Left lobe of liver (tissue), 2 donors: ENCODE measurements at regions not wholly inside any gene's neighbourhood (a gene's known extent, or its start where the extent isn't known, plus 50 kb on each side); places are given as distances from the start of the nearest gene placed in this dataset.
"Not testable (repeated sequence)": the region's sequence is repeated elsewhere in the genome, so short reads cannot be mapped to it uniquely, and the experiment has no call there.

Experiments used
- ATAC-seq: fragments of 200-7000 bp; cut with Tn5 transposase; one replicate; pipeline ENCODE4 v1.9.1; 2020; ENCODE audit warnings: mild to moderate bottlenecking, moderate library complexity
- DNase-seq: peaks from one replicate; pipeline ENCODE4 v3.0.0-alpha.2; 2020; ENCODE audit warnings: low spot score
- donor health status: DM: no; HTN: no; CAD: no; lungs with moderate emphysema.
- donor health status: DM: no; HTN: yes; CAD: no.

DNA sequence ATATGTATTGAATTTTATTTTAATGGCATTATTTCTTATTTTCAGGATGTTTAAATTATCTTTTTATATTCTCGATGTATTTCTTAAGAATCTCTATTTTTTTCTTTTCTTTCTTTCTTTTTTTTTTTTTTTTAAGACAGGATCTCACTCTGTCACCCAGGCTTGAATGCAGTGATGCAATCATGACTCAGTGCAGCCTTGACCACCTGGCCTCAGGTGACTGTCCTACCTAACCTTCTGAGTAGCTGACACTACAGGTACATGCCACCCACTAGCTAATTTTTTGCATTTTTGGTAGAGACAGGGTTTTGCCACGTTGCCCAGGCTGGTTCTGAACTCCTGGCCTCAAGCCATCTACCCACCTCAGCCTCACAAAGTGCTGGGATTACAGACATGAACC, 143.8 kb upstream of the LAMA2 start:
- ATAC-seq (no peak), DNase-seq (no peak)

DNA sequence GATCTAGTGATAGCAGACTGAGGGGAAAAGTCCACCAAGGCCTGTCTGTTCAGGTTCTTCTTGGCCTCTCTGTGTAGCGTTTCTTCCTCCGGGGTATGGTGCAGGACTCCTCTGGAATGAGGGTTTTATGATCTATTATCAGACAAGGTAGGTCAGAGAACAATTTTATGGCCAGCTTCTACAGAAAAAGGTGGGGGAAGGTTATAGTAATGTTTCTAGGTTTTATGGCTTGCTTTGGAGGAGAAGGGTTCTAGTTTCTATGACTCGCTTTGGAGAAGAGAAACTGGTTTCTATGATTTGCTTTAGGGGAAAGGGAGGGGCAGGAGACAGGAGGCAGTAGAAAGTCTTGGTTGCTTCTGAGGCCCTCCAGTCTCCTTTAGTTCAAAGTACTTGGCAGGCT, 144.8 kb upstream of the LAMA2 start:
- DNase-seq (no peak), ATAC-seq (no peak)

DNA sequence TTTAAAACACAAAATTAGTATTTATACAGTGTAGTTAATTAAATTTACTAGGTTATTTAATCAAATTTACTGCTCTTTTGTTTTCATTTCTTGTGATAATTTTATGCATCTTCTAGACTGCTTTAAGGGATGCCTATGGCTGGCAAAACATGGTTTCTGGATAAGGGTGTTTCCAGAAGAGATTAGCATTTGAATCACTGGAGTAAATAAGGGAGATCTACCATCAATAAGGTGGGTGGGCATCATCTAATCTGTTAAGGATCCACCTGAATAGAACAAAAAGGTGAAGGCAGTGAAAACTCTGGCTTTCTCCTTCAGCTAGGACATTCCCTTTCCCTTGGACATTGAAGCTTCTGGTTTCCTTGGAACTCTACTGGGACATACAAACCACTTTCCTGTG, 146.2 kb upstream of the LAMA2 start:
- ATAC-seq (no peak), DNase-seq (no peak)

DNA sequence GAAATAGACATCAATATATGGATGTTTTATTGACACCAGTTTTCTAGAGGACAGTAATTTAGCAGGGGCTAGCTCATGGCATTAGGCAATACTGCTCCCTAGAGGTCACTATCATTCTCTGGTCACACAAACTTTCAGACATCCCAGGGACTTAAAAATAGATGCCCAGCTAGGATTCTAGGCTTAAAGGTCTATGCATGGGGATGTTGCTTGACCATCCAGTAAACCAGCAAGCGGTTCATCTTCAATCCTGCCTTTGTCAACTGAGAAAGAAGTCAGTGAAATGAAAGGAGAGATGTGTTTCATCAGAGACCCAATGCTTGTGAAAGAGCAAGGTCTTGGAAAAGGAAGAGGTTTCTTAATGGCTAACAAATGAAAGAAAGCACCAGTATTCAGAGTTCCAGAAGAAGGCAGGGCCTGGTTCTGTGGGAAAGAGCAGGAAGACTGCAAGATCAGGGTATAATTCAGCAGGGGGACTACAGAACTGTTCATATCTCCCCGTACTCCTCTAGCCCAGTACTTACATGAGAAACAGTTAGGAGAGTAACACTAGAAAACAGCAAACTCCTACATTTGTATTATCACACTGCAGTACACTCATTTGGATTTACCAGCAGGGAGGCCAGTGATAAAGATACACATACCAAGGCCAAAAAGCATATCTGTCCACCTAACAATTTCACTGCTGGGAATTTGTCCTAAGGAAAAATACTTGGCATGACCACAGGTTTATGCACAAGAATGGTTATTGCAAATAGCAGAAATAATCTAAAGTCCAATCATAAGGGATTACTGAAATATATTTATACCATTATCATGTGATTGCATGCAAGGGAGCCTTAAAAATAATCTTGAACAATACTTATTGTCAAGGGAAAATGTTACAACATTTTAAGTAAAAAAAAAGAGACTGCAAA, 151.4 kb upstream of the LAMA2 start:
- ATAC-seq = peak; percentile 82
- DNase-seq = no peak

DNA sequence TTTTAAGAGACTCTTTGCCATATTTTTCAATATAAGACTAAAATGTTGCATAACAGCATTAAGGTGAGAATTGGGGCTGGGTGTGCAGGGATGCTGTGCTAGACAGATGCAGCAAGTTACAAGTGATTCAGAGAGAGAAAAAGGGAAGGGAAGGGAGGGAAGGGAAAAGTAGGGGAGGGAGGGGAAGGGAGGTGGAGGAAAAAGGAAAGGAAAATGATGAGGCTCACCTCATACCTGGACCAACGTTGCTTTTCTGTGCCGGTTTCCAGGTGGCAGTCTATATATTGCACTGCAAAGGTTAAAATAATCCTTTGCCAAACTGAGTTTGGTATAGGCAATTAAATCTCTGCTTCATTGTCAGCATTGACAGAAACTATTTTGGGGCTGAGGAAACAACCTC, 155.4 kb upstream of the LAMA2 start:
- ATAC-seq (no peak), DNase-seq (no peak)

DNA sequence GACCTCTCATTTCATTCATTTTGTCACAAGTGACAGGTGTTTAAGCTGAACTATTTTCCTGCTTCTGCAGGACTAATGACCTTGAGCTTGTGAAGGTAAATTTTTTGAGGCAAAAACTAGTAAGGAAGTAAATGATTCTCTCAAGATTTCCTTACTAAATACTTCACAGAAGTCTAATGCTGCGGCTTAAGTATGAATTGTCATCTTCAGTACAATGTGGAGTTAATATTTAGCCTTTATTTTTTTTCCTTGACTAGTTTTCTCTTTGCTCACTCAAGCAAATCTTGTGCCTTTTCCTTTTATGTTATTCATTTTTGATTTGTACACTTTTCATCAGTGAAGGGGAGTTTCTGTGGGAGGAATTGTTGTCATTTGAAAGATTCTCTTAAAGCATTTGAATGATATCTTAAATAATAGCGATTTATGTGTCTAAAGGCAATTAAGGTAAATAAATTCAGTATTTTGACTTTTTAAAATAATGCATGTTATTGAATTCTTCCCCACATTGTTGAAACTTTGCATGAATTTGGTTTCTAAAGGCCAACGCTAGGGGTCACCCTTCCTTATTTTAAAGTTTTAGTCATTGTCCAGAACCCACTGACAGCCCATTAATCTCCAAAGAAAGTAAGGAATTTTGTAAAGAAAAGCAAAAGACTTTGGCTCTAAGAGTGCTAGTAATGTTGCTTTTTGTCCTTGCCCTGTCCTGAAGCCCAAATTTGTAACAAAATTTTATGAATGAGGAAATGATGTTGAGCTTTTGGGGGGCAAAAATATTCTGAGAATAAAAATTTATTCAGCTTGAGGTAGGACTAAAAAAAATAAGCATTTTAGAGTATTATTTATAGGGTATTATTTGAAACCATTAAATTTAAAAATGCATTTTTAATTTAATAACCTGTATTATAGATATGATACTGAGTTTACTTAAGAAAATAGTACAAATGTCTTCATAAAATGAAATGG, 157.4 kb upstream of the LAMA2 start:
- peak; percentile 51 for ATAC-seq
- DNase-seq = no peak

DNA sequence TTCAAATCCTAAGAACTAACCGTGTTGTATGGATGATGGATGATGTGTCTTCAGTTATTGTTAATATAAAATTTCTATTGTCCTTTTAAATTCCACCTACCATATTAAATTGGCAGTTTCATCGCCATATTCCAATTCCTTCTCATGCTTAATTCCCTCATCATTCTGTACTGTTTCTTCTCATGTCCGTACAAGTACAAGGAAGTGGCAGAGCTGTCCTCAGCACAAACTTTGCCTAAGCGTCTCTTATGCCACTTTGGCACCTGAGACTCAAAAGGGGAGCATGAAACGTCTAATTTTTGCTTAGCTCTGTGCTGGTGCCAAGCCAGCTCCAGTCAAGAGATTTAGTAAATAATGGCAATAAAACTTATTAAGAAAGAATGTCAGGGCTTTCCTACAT, 158.2 kb upstream of the LAMA2 start:
- ATAC-seq (no peak), DNase-seq (no peak)

DNA sequence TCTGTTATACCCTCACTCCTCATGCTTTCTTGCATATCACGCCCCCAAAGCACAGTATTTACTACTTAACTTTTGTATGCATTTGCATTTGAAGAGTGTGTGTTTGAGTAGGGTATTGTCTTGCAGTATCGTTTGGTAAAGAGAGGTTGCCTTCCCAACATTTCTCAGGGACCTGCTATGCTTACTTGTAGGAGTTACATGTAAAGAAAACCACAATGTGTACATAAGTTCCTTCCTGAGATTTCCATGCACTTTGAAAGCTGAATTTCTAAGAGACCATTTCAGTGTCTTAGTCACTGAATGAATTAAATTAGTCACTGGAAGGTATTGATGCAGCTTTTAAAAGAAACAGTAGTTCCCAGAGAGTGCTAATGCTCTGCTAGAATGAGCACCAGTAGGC, 159.3 kb upstream of the LAMA2 start:
- DNase-seq (no peak), ATAC-seq (no peak)

DNA sequence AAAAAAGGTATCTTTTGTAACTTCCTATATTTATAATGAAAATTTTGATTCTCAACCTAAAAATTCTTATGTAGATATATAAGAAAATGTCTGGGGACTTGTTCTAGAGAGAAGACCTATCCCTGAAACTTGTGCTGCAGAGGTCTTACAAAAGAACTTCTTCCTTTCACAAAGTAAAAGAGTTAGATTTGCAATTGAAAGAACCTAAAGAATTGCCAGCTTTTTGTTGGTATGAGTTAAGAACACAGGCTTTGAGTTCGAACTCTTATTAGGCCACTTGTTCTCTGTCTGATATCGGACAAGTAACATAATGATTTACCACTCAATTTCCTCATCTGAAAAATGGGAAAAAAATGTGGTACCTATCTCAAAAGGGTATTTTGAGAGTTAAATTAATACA, 162.0 kb upstream of the LAMA2 start:
- DNase-seq = no peak

DNA sequence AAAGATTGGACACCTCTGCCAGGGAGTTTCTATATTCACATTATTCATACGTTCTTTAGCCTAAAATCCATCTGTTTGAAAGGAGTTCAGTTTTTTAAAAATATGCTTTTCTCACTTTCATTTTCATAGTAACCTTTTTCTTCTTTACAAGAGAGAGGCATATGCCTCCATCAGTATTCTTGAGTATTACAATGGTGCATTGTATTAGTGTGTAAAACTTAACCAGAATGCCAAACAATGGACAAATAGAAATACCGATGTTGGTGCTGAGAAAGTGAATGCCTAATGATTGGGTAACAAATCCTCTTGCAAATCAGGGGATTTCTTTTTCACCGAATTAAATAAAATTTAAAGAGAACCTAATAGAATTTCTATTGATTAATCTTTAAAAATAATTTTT, 163.2 kb upstream of the LAMA2 start:
- no peak for ATAC-seq
- DNase-seq = no peak

More for the DNA sequence above, 162.0 kb upstream of the LAMA2 start:
- ATAC-seq = no peak

DNA sequence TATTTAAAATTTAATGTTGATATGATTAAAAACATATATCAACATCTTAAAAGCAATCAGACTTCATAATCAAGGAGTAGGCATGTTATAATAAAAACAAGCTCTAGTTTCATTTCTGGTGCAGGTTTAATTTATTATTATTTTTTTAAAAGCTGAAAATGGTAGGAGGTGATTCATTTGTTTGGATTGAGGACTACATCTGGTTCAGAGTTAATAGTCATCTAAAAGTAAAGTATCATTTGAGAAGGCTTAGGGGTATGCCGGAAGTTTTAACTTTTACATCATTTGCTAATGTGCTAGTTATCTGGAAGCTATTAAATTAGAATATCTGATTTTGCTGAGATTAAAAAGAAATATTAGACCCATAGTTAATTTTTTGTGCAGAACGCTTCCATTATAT, 169.5 kb upstream of the LAMA2 start:
- ATAC-seq = no peak

DNA sequence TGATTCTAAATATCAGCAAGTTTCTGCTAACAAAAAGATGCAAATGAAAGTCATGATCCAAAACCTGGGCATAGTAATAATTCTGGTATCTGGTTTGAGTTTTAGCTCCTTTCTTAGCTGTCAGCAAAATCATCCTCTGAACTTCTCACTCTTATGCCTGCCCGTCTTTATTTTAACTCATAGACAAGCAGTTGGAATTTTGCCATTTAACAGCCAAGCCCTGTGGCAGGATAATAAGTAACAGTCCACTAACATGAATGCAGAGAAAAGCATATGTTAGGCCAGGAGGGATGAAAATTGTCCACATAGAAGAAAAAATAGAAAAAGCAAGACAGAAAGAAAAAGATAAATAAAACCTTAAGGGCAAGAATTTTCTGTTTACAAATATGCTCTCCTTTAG, 170.0 kb upstream of the LAMA2 start:
- no peak for ATAC-seq
- DNase-seq = no peak

More for the DNA sequence above, 169.5 kb upstream of the LAMA2 start:
- no peak for DNase-seq

DNA sequence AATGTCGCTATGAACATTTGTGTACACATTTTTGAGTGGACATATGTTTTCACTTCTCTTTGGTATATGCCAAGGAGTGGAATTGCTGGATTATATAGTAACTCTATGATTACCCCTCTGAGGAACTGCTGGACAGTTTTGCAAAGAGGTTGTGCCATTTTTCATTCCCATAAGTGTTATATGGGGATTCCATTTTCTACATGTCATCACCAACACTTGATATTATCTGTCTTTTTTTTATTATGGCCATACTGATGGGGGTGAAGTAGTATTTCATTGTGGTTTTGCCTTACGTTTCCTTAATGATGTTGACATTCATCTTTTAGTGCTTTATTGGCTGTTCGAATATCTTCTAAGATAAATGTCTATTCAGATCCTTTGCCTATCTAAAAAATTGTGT, 171.8 kb upstream of the LAMA2 start:
- no peak for ATAC-seq
- no peak for DNase-seq

DNA sequence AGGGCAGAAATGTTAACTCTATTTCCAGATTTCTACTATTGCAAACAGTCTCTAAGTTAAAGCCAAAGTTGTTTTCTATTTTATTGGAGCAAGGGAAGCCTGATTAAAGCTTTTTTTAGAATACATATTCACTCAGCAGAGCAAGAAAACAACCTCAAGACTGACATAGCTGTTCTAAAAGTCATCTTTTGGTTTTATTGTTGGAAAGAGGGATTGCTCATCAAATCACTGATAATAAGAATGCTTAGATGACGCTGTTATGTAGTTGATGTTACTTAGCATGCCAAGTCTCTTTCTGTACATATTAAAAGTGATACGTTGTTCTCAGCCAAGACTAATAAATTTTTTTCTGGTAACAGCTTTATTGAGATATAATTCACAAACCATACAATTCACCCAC, 172.6 kb upstream of the LAMA2 start:
- ATAC-seq (no peak), DNase-seq (no peak)

DNA sequence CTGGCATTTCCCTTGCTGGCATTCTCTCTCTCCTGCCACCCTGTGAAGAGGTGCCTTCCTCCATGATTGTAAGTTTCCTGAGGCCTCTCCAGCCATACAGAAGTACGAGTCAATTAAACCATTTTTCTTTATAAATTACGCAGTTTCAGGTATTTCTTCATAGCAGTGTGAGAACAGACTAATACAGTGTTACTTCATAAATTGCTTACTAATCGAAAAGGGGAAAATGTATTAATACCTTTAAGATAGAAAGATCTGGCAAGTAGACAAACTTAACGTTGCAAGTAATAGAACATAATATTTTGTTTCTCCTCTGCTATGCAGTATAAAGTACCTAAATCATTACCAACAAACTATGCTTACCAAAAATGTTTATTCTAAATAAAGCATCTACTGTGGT, 178.3 kb upstream of the LAMA2 start:
- ATAC-seq = no peak
- DNase-seq = no peak

DNA sequence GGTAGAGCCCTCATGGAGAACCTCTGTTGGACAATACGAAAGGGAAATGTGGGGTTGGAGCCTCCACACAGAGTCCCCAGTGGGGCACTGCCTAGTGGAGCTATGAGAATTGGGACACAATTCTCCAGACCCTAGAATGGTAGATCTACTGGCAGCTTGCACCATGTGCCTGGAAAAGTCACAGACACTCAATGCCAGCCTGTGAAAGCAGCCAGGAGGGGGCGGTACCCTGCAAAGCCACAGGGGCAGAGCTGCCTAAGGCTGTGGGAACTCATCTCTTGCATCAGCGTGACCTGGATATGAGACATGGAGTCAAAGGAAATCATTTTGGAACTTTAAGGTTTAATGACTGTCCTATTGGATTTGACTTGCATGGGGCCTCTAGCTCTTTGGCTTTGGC, 179.1 kb upstream of the LAMA2 start:
- ATAC-seq = not testable (repeated sequence)

DNA sequence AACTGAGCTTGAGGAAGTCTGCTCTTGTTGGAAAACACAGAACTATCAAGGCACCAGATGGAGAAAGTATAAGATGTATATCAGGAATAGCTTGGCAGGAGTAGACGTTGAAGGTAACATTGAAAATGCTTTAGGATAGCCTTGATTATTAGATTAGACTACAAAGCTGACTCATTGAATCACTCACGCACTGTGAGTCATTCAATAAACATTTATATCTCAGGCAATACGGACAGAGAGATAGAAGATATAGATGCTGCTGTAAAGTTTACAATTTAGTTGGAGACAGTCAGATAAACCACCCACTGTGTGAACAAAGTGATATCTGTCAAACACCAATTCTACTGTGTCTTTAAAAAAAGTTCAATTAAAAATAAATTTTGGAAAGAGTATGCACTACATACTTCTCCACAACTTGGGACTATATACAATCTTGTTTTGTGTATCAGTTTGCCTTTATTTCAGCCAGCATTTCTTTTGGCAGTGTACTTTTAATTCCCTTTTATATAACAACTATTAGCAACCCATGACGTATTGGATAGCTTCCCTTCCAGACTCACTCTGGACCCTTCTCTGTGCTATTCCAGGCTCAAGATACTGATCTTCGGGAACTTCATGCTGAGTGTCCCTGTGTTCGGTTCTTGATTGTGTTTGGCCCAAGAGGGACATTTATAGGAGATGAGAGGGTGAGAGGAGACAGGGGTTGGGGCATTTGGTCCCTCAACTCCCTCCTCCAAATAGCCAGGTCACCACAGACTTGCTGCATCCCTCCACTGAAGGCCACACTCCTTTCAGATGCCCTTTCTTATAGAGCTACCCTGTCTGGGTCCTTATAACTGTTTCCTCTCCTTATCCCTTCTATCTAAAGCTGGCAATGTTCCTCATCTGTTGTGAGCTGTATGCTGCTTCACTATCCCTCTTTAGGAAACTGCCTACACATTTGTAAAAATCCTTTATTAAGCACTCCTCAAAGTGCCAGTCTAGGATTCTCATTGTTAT, 176.6 kb upstream of the PTPRK start:
- ATAC-seq = no peak
- no peak for DNase-seq

More for the DNA sequence above, 179.1 kb upstream of the LAMA2 start:
- not testable (repeated sequence) for DNase-seq

DNA sequence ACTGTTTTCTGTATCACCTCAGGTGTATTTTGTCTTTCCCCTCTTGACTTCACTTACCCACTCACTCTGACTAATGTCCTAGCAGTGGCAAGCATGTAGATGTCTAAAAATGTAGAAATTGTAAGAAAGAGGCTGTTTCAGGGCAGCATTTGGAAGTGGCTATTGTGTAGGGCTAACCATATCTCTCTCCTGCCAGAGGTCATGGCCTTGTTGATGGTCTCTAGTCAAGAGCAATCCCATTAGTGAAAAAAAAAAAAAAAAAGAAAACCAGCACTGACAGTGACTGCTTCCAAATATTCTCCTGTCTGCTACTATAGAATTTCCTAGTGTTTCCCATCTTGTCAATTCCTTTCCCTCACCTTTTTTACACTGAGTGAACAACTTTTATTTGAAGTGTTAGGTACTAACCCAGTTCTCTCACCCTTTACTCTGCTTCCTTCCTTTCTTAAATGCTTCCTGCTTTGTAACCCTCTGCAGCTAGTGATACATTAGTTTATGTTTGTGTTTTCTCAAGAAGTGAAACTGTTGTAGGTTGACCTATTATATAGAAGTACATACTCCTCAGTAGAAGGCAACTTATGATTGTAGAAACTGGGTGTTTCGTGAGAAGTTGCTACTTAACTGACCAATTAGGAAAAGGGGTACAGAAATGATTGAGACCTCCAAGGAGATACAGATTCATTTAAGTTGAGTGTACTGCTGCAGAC, 174.1 kb upstream of the PTPRK start:
- DNase-seq (no peak), ATAC-seq (no peak)

DNA sequence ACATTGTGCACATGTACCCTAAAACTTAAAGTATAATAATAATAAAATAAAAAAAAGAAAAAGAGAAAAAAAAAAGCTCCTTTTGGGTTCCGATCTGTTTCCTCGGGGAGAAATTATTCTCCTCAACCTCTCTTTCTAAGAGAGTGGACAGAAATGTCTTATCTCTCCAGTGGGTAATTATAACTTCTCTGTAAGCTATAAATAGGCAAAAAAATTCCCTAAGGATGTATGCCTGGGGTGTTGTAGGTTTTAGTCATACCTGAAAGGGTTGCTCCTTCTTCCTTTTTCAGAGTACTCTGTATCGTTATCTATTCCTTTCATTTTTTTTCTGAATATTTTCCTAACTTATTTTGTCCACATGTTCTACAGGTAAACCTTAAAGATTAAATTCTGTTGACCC, 169.7 kb upstream of the PTPRK start:
- DNase-seq (no peak), ATAC-seq (no peak)

DNA sequence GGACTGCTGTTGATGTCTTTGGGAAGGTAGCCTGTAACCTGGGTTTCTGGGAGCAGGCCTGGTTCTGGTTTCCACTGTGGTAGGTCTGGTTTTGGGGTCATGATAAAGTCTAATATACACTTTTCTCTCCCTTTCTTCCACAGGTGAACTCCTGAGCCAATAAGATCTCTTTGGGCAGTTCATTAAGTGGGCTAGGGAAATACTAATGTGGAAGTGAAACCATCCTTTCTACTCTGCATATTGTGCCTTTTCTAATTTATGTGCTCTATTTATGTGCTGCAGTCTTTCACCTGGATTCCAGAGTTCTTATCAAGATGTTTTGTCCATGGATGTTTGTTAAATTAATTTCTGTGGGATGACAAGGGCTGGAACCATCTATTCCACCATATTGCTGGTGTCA, 165.7 kb upstream of the PTPRK start:
- no peak for DNase-seq
- no peak for ATAC-seq
